Keratinocyte (primary cell): ENCODE measurements at regions not wholly inside any gene's neighbourhood (a gene's known extent, or its start where the extent isn't known, plus 50 kb on each side); places are given as distances from the start of the nearest gene placed in this dataset.

Experiments used
- DNase-seq: peaks from one replicate; pipeline ENCODE4 v3.0.0-alpha.2; 2011; ENCODE audit warnings: low read depth, missing footprints, low spot score
- FAIRE-seq: peaks from 2 replicates; lab custom pipeline; 2011; peaks lifted over from hg19 to GRCh38; lab: Jason Lieb, UNC
- H2AFZ ChIP-seq: 2 replicates; pipeline ENCODE4 v1.6.0; 2012; ENCODE audit warnings: low read length, control low read depth, inconsistent platforms; ENCODE audit not compliant: control insufficient read depth
- H3K27ac ChIP-seq: 2 replicates; pipeline ENCODE4 v1.5.1; 2011; ENCODE audit warnings: low read length; ENCODE audit not compliant: control insufficient read depth, insufficient read depth
- H3K27me3 ChIP-seq: 3 replicates; pipeline ENCODE4 v1.6.0; 2011; ENCODE audit warnings: low read length; ENCODE audit not compliant: control insufficient read depth, insufficient read depth; ENCODE audit errors: extremely low read depth
- H3K36me3 ChIP-seq, 2 experiments: 2 replicates in 1 of 2; 3 replicates in 1 of 2; pipeline ENCODE4 v1.5.1; 2011; ENCODE audit warnings: low read length in 2 of 2, mild to moderate bottlenecking in 1 of 2; ENCODE audit not compliant: control insufficient read depth in 2 of 2, insufficient read depth in 2 of 2; ENCODE audit errors: extremely low read depth in 1 of 2
- H3K4me1 ChIP-seq: 3 replicates; pipeline ENCODE4 v1.5.1; 2011; ENCODE audit warnings: low read length; ENCODE audit not compliant: control insufficient read depth, insufficient read depth; ENCODE audit errors: extremely low read depth
- H3K4me2 ChIP-seq: 3 replicates; pipeline ENCODE4 v1.6.0; 2011; ENCODE audit warnings: low read depth, low read length; ENCODE audit not compliant: control insufficient read depth, insufficient read depth; ENCODE audit errors: extremely low read depth
- H3K4me3 ChIP-seq, 3 experiments: fragments of 200-600 bp in 1 of 3; sonication (generic) in 1 of 3; 2 replicates in 2 of 3; 3 replicates in 1 of 3; pipeline ENCODE4 v1.5.1; 2011 to 2016; ENCODE audit warnings: low read length in 3 of 3, mild to moderate bottlenecking in 3 of 3, control low read depth in 2 of 3, inconsistent platforms in 1 of 3, low read depth in 1 of 3, mixed read lengths in 1 of 3, mixed run types in 1 of 3, moderate library complexity in 1 of 3; ENCODE audit not compliant: control insufficient read depth in 2 of 3, insufficient read depth in 2 of 3; ENCODE audit errors: extremely low read depth in 1 of 3
- H3K79me2 ChIP-seq: 2 replicates; pipeline ENCODE4 v1.6.0; 2012; ENCODE audit warnings: low read length; ENCODE audit not compliant: control insufficient read depth, insufficient read depth
- H3K9ac ChIP-seq: 3 replicates; pipeline ENCODE4 v1.6.0; 2011; ENCODE audit warnings: low read length; ENCODE audit not compliant: control insufficient read depth, insufficient read depth; ENCODE audit errors: extremely low read depth
- H3K9me1 ChIP-seq: 3 replicates; pipeline ENCODE4 v1.6.0; 2011; ENCODE audit warnings: low read length; ENCODE audit not compliant: control insufficient read depth, insufficient read depth; ENCODE audit errors: extremely low read depth
- H3K9me3 ChIP-seq: 2 replicates; pipeline ENCODE4 v1.5.1; 2012; ENCODE audit warnings: low read depth, low read length; ENCODE audit not compliant: control insufficient read depth
- H4K20me1 ChIP-seq: 3 replicates; pipeline ENCODE4 v1.6.0; 2011; ENCODE audit warnings: low read length; ENCODE audit not compliant: control insufficient read depth, insufficient read depth; ENCODE audit errors: extremely low read depth
- CTCF ChIP-seq, 3 experiments: IDR thresholded peaks in 1 of 3; conservative IDR thresholded peaks in 1 of 3; optimal IDR thresholded peaks in 1 of 3; 2 replicates in 2 of 3; 3 replicates in 1 of 3; pipeline versions ENCODE3 to v1.5.1; 2011; ENCODE audit warnings: low read length in 3 of 3, mild to moderate bottlenecking in 3 of 3, moderate library complexity in 2 of 3, control low read depth in 1 of 3, inconsistent platforms in 1 of 3; ENCODE audit not compliant: insufficient read depth in 2 of 3; ENCODE audit errors: extremely low read depth in 1 of 3
- EZH2 ChIP-seq: IDR thresholded peaks from one replicate; pipeline ENCODE4 v1.6.1; 2012; ENCODE audit warnings: inconsistent platforms, mild to moderate bottlenecking, low read length, moderate library complexity
- dilution Hi-C: fragments of 300-500 bp; cut with MboI; formaldehyde crosslinking; loops from one replicate; pipeline ENCODE4 v1.7.0; 2020; ENCODE audit warnings: low sequenced_read_pairs; ENCODE audit not compliant: extremely low pct_ligation_motif_present

GRCh38 chr1:147434921-147435320 is 106.4 kb upstream of the BCL9 start:
- Histone ChIP-seq H2AFZ (no peak overlapping the region), H4K20me1 (no peaks in the 10 kb centered on the region), H3K4me2 (no peak overlapping the region), H3K79me2 (no peaks in the 10 kb centered on the region), H3K4me1 (no peaks in the 10 kb centered on the region), H3K36me3 (no peaks in the 10 kb centered on the region), H3K9me1 (no peaks in the 10 kb centered on the region), H3K4me3 (no peak overlapping the region), H3K9me3 (no peaks in the 10 kb centered on the region), H3K9ac (no peak overlapping the region), H3K27me3 (no peaks in the 10 kb centered on the region), H3K27ac (no peak overlapping the region)
- dilution Hi-C loops = no loop called here
- no peak for FAIRE-seq
- DNase-seq = no peak
- TF ChIP-seq EZH2 (no peak), CTCF (optimal IDR thresholded peaks at IDR 0.05 in 1 of 3, IDR thresholded peaks at IDR 0.05 in 1 of 3, conservative IDR thresholded peaks at IDR 0.05 in 1 of 3; ENCODE audit: extremely low read depth in 1 of 3, insufficient read depth in 2 of 3, low read length in 3 of 3) (no peak)

- dilution Hi-C loops = no loop called here
- peaks cover 4% of the 10 kb centered on the region for H3K9me3 ChIP-seq
- no peak for FAIRE-seq
Measured at GRCh38 chr1:147444381-147444780, 96.9 kb upstream of the BCL9 start.

More at GRCh38 chr1:147444381-147444780, 96.9 kb upstream of the BCL9 start:
- no peak for DNase-seq
- no peak overlapping the region for H3K27ac ChIP-seq
- H3K9ac ChIP-seq = no peak overlapping the region
- H3K4me3 ChIP-seq = no peak overlapping the region
- H3K27me3 ChIP-seq = no peaks in the 10 kb centered on the region
- H3K4me2 ChIP-seq = no peak overlapping the region
- H3K4me1 ChIP-seq = no peaks in the 10 kb centered on the region
- H3K9me1 ChIP-seq = no peaks in the 10 kb centered on the region
- H3K79me2 ChIP-seq = no peaks in the 10 kb centered on the region
- no peaks in the 10 kb centered on the region for H4K20me1 ChIP-seq
- no peaks in the 10 kb centered on the region for H3K36me3 ChIP-seq
- no peak for TF ChIP-seq EZH2
- no peak for TF ChIP-seq CTCF (optimal IDR thresholded peaks at IDR 0.05 in 1 of 3, IDR thresholded peaks at IDR 0.05 in 1 of 3, conservative IDR thresholded peaks at IDR 0.05 in 1 of 3; ENCODE audit: extremely low read depth in 1 of 3, insufficient read depth in 2 of 3, low read length in 3 of 3)
- no peak overlapping the region for H2AFZ ChIP-seq
